ENCODE measurements at regions not wholly inside any gene's neighbourhood (a gene's known extent, or its start where the extent isn't known, plus 50 kb on each side); places are given as distances from the start of the nearest gene placed in this dataset.

DNA sequence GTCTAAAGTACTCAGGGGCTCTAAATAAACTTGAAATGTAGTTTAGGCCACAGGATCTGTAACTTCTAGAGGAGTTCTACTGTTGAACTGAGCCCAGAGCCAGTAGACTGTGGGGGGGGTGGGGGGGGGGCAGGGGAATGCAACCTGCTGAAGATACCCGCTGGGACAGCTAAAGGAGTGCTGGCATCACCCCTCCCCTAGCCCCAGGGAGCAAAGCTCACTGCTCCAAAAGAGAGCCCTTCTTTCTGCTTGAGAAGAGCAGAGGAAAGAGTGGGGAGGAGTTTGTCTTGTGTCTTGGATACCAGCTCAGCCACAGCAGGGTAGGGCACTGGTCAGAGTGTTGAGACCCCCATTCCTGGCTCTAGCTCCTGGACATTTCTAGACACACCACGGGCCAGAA, 414.0 kb upstream of the KLHL29 start:
- no peak for TF ChIP-seq CTCF (conservative IDR thresholded peaks at IDR 0.05; ENCODE audit: low read depth, low read length)
- TF ChIP-seq POLR2A (IDR thresholded peaks at IDR 0.05; ENCODE audit: low read depth, low read length) = no peak
- TF ChIP-seq NFE2L2 (IDR thresholded peaks at IDR 0.05; ENCODE audit: low read depth, low read length) = no peak
- no peak for TF ChIP-seq RAD21 (IDR thresholded peaks at IDR 0.05; ENCODE audit: low read length)
- TF ChIP-seq CEBPB (IDR thresholded peaks at IDR 0.05; ENCODE audit: low read depth, low read length) = no peak
- no peak for TF ChIP-seq RFX5 (IDR thresholded peaks at IDR 0.05; ENCODE audit: low read depth, low read length)
- no peak for TF ChIP-seq SMC3 (IDR thresholded peaks at IDR 0.05; ENCODE audit: low read depth, low read length)
- no peak for TF ChIP-seq MAFK (IDR thresholded peaks at IDR 0.05; ENCODE audit: low read depth, low read length)
- no peak for TF ChIP-seq MXI1 (IDR thresholded peaks at IDR 0.05; ENCODE audit: borderline replicate concordance, low read depth, low read length)

Measured in IMR-90 (cell line).